Activated T-cell treated with anti-CD3 and anti-CD28 coated beads, Interleukin-2, amount 50 U/mL, for 4 hours (primary cell): ENCODE measurements at regions not wholly inside any gene's neighbourhood (a gene's known extent, or its start where the extent isn't known, plus 50 kb on each side); places are given as distances from the start of the nearest gene placed in this dataset.
A peak's percentile ranks its signal among the peaks of the same experiment; 100 is the strongest.

Source experiments
- ATAC-seq, 2 donors: fragments of 200-7000 bp; cut with Tn5 transposase; one replicate each; pipeline ENCODE4 v1.10.0; 2021
- DNase-seq: peaks from one replicate; pipeline ENCODE4 v3.0.0-alpha.2; 2020
- H3K27me3 Mint-ChIP-seq: one replicate; pipeline ENCODE4 v1.8.0; 2021; ENCODE audit warnings: low read depth, mixed read lengths
- H3K36me3 Mint-ChIP-seq: one replicate; pipeline ENCODE4 v1.8.0; 2022; ENCODE audit warnings: mixed read lengths; ENCODE audit not compliant: insufficient read depth
- H3K4me1 Mint-ChIP-seq: one replicate; pipeline ENCODE4 v1.8.0; 2021; ENCODE audit warnings: low read depth, mixed read lengths
- H3K4me3 Mint-ChIP-seq: one replicate; pipeline ENCODE4 v1.8.0; 2021; ENCODE audit warnings: mild to moderate bottlenecking, moderate library complexity, mixed read lengths
- H3K9me3 Mint-ChIP-seq: one replicate; pipeline ENCODE4 v1.8.0; 2021; ENCODE audit warnings: mixed read lengths

DNA sequence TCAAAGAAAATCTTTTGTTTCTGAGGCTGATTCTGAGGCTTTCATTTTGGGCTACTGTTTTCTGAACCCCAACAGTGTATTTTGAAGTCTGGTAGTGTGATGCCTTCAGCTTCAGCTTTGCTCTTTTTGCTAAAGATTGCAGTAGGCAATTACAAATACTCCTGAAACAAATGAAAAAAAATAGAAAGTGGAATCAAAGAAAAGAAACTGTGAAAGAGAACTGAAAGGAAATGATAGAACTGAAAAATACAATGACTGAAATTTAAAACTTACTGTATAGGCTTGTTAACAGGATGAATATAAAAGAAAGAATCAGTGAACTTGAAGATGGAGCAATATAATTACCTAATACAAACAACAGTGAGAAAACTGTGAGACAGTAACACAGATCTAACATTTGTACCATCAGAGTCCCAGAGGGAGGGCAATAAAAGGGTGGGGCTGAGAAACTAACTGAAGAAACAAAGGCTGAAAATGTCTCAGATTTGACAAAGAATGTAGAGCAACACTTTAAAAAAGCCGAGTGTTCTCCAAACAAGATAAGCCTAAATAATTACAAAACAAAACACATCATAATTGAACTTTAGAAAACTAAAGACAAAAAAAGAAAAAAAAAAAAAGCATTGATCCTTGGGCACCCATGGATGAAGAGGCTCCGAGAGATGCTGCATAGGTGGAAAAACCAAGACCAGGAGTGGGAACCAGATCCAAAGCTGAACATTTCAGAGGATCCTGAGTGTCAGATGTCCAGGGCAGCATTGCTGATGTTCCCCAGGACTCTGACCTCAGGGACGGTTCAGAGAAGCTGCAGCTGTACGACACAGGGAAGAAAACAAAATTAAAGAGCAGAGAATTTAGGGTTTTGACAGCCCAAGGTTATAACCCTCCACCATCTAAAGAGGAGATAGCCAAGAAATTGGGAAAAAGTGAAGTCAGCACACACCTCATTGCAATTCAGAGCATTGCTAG is 223.2 kb upstream of the IGFBP3 start:
- Mint-ChIP-seq H3K9me3 (no peaks in the 10 kb centered on the region), H3K4me1 (no peaks in the 10 kb centered on the region), H3K4me3 (no peak overlapping the region), H3K27me3 (no peaks in the 10 kb centered on the region), H3K36me3 (no peaks in the 10 kb centered on the region)
- DNase-seq = no peak
- ATAC-seq = no peak

DNA sequence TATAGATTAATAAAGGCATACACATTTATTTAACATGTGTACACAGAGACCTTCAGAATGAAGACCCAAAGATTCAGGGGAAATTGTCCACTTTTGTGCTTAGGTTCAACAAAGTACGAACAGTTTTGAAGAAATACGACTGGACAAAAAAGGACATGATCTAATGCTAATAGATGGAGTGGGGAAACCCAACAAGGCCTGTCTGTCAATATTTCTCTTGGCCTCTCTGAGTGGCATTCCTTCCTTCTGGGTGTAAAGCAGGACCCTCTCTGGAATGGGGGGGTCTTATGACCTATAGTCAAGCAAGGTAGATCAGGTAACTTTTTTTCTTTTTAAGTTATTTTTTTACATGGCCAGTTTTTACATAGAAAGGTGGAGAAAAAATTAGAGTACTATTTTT is 222.3 kb upstream of the IGFBP3 start:
- no peak overlapping the region for H3K4me3 Mint-ChIP-seq
- no peaks in the 10 kb centered on the region for H3K9me3 Mint-ChIP-seq
- no peaks in the 10 kb centered on the region for H3K36me3 Mint-ChIP-seq
- H3K4me1 Mint-ChIP-seq = no peaks in the 10 kb centered on the region
- no peak for ATAC-seq
- DNase-seq = no peak
- H3K27me3 Mint-ChIP-seq = no peaks in the 10 kb centered on the region

DNA sequence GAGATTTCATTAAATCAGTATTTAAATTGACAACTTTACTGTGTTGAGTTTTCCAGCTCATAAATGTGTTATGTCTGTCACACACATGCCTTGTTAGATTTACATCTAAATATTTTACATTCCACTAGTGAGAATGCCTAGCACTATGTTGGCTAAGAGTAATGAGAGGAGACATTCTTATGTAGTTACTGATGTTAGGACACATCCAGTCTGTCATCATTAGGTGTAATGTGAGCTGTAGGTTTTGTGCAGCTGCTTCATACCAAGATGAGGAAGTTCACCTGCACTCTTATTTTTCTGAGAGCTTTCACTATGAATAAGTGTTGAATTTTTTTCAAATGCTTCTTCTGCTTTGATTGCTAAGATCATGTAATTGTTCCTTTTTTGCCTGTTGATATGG is 218.0 kb upstream of the IGFBP3 start:
- Mint-ChIP-seq H3K27me3 (no peaks in the 10 kb centered on the region), H3K4me1 (no peaks in the 10 kb centered on the region), H3K4me3 (no peak overlapping the region), H3K9me3 (no peaks in the 10 kb centered on the region), H3K36me3 (no peaks in the 10 kb centered on the region)
- DNase-seq (no peak), ATAC-seq (no peak)

DNA sequence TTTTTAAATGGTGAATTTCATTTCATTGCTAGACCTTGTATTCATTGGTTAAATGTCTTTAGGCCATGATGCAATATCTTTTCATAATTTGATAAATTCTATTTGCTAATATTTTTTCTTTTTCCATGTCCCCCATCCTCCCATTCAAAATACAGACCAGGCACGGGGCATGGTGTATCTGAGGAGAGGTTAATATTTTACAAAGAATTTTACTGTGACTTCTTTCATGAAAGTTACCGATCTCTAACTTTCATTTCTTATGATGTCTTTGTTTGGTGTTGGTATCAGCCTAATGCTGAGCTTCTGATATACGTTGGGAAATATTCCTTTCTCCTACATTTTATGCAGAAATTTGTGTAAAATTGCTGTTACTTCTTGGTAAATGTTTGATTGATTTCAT is 216.7 kb upstream of the IGFBP3 start:
- Mint-ChIP-seq H3K4me3 (no peak overlapping the region), H3K4me1 (no peaks in the 10 kb centered on the region), H3K27me3 (no peaks in the 10 kb centered on the region), H3K9me3 (peaks cover 4% of the 10 kb centered on the region), H3K36me3 (no peaks in the 10 kb centered on the region)
- ATAC-seq (no peak), DNase-seq (no peak)

DNA sequence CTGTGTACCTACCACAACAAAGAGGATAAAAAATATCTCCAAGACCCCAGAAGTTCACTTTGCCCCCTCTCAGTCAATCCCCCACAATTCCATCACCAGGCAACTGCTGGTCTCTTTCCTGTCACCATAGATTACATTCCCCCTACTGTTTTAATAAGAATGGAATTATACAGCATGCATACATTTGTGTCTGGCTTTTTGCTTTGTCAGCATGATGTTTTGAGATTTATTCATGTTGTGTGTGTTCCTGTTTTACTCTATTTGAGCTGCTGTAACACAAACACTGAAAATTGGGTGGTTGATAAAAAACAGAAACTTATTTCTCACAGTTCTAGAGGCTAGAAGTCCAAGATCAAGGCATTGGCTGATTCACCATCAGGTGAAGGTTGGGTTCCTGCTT is 214.5 kb upstream of the IGFBP3 start:
- DNase-seq (no peak), ATAC-seq (no peak)
- Mint-ChIP-seq H3K27me3 (no peaks in the 10 kb centered on the region), H3K4me3 (no peak overlapping the region), H3K4me1 (no peaks in the 10 kb centered on the region), H3K36me3 (no peaks in the 10 kb centered on the region), H3K9me3 (peaks cover 4% of the 10 kb centered on the region)

DNA sequence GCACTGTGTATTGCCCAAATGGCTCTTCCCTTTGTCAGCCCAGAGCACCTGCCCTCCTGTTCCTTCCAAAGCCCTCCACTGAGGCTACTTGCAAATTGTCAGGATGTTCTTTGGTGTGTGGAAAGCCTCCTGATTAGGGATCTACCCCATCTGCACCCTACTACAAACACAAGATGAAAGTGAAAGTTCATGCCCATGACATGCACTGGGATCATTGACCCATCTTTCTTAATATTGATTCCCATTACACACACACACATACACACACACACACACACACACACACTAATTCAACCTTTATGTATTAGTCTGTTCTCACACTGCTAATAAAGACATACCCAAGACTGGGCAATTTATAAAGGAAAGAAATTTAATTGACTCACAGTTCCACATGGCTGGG is 213.7 kb upstream of the IGFBP3 start:
- Mint-ChIP-seq H3K27me3 (no peaks in the 10 kb centered on the region), H3K9me3 (peaks cover 4% of the 10 kb centered on the region), H3K4me1 (no peaks in the 10 kb centered on the region), H3K36me3 (no peaks in the 10 kb centered on the region), H3K4me3 (no peak overlapping the region)
- ATAC-seq (no peak), DNase-seq (no peak)

DNA sequence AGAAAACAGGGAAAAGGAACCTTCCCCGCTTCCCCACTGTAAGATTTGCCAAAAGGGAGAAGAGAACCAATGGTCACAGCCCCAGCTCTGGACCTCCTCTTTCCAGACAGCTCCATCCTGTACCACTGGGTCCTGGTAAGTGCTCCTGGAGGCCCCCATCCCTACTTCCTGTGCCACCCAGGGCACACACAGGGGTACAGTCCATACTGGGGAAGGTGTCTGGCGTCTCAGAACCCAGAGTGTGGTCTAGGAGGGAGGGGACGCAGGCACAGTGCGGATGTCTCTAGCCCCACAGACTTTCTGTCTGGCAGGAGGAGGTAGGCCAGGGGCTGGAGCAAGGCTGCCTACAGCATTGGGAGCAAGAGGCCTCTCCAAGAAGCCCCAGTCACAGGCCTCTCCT is 213.3 kb upstream of the IGFBP3 start:
- Mint-ChIP-seq H3K27me3 (no peaks in the 10 kb centered on the region), H3K4me3 (no peak overlapping the region), H3K36me3 (no peaks in the 10 kb centered on the region), H3K4me1 (no peaks in the 10 kb centered on the region), H3K9me3 (peaks cover 4% of the 10 kb centered on the region)
- ATAC-seq (peak in 1 of 2 donors; percentile 14), DNase-seq (no peak)

DNA sequence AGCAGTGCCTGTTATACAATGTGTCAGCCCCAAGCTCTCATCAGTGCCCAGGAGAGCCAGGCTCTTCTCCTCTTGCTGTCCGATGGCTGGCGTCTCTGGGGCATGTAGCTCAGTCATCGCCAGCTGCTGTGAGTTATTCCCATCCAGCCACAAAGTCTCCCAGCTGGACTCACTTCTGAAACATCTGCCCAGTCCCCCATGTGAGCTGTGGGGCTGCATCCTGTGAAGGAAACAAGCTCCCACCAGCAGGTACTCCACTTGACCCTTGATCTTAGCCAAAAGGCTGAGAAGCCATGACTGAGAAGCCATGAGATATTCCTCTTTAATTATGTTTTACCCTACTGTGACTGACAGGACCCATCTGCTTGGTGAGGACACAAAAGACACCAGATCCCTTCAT is 212.7 kb upstream of the IGFBP3 start:
- H3K9me3 Mint-ChIP-seq = peaks cover 4% of the 10 kb centered on the region
- ATAC-seq (no peak), DNase-seq (no peak)
- H3K4me1 Mint-ChIP-seq = no peaks in the 10 kb centered on the region
- no peaks in the 10 kb centered on the region for H3K36me3 Mint-ChIP-seq
- no peak overlapping the region for H3K4me3 Mint-ChIP-seq
- no peaks in the 10 kb centered on the region for H3K27me3 Mint-ChIP-seq

DNA sequence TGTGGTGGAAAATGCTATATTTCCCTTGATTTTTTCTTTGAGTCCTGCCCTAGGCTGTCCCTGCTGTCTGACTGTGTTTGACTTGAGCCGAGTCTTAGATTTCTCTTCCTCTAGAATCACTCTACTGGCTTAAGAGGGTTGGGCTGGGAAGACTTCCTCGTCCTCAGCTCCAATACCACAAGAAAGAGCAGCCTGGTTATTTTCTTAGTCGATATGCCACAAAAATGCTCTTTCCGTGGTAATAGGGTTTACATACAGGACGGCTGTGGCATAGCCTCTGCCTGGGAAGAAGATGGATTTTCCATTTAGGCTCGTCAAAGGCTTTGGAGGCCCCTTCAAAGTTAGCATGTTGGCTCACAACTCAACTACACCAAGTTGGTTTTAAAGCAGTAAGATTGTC is 212.0 kb upstream of the IGFBP3 start:
- Mint-ChIP-seq H3K4me3 (no peak overlapping the region), H3K4me1 (no peaks in the 10 kb centered on the region), H3K36me3 (no peaks in the 10 kb centered on the region), H3K27me3 (no peaks in the 10 kb centered on the region), H3K9me3 (peaks cover 4% of the 10 kb centered on the region)
- DNase-seq (no peak), ATAC-seq (no peak)

DNA sequence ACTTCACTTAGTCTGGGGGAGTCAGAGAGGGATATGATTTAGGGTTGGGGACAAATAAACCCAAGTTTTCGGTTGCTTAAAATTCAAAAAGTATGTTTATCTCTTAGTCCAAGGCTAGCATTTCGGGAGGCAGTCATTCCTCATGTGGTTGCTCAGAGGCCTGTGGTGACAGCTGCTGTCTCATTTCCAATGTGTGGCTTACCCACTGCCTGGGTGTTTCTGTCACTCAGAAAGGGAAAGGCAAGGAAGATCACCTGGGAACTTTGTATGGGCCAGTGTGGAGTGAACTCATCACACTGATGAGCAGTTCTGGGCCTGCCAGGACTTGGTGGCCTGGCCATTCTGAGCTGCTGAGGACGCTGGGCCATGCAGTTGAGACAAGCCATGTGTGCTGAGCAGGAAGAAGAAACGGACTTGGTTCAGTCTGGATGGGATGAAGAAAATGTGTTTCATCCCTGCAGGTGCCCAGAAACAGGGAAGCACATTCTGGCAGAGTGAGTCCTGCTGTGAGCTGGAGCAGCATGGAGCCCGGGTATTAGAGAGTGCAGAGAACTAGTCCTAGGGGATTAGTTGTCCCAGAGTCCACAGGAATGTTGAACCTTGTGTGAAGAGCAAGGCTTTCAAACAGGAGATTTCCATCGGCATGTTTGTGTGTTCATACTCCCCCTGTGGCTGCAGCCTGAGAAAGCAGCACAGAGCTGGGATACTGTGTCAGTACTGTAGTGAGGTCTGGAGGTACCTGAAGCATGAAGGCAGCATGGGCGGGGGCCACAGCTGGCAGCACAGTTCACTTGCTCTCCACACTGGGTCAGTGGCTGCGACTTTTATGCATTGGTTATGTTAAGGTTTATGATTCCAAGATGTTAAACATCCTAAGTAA is 211.1 kb upstream of the IGFBP3 start:
- Mint-ChIP-seq H3K36me3 (no peaks in the 10 kb centered on the region), H3K27me3 (no peaks in the 10 kb centered on the region), H3K4me3 (no peak overlapping the region), H3K4me1 (no peaks in the 10 kb centered on the region), H3K9me3 (peaks cover 4% of the 10 kb centered on the region)
- peak in 1 of 2 donors; percentile 18 for ATAC-seq
- DNase-seq = no peak

DNA sequence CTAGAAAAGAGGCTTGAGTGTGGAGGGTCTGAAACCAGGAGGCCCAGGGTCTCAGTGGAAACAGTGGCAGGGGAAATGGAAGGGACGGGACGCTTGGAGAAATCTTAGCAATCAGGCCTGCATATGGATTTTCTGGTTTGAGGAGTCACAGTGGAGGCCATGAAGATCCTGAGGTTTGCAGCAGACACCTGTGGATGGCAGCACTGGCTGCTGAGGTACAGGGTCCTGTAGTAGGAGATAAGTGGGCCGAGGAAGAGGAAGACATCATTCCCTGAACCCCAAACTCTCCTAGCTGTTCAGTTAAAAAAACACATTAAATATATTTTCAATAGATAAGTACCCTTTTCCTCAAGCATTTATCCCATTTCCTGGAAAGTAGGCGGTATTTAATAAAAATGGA is 208.8 kb upstream of the IGFBP3 start:
- DNase-seq = no peak
- Mint-ChIP-seq H3K4me3 (no peak overlapping the region), H3K36me3 (no peaks in the 10 kb centered on the region), H3K4me1 (no peaks in the 10 kb centered on the region), H3K27me3 (no peaks in the 10 kb centered on the region), H3K9me3 (peaks cover 4% of the 10 kb centered on the region)
- no peak for ATAC-seq

DNA sequence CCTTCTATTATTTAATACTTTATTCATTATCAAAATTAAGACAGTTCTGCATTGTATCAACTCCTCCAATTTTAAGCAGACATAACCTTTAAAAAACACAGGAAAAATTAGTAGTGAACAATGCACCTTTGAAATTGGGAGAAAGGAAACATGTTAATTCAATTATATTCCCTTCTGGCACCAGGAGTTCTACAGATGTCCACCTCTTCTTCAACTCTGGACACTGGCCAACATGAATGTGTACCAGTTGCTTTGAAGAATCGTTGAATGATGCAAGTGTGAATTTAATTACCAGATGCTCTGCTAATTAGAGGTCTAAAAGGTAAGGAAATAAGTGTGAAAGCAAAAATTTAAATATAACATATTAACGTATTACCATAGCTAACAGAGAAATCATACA is 206.7 kb upstream of the IGFBP3 start:
- DNase-seq (no peak), ATAC-seq (no peak)
- Mint-ChIP-seq H3K36me3 (no peaks in the 10 kb centered on the region), H3K4me1 (no peaks in the 10 kb centered on the region), H3K4me3 (no peak overlapping the region), H3K9me3 (no peaks in the 10 kb centered on the region), H3K27me3 (peaks cover 2% of the 10 kb centered on the region)

DNA sequence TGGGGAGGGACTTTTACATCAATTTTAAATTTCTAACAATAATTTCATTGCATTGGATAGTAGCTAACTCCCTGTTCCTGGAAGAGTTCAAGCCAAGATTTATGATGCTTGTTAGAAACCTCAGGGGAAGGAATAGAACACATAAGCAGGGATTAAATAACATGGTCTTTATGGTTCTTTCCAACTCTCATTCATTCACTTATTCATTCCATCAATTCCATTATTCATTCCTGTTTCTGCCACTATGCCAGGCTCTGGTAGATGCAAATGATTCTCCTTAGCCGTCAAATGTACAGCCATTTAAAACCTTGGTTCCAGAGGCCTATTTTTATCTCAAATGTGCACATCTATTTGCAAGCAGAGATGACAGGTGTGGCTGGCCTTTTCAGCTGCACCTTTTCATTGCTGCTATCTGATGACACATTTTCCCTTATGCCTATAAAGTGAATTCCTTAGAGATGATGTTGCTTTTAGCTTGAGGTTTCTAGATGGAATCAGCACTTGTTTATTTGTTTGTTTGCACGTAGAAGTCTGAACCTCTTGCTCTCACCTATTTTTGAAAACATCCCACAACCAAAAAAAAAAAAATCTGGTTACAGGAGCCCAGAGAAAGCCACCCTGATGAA is 205.7 kb upstream of the IGFBP3 start:
- ATAC-seq (no peak), DNase-seq (no peak)
- H3K4me1 Mint-ChIP-seq = no peaks in the 10 kb centered on the region
- peaks cover 2% of the 10 kb centered on the region for H3K27me3 Mint-ChIP-seq
- no peaks in the 10 kb centered on the region for H3K9me3 Mint-ChIP-seq
- H3K36me3 Mint-ChIP-seq = no peaks in the 10 kb centered on the region
- no peak overlapping the region for H3K4me3 Mint-ChIP-seq

DNA sequence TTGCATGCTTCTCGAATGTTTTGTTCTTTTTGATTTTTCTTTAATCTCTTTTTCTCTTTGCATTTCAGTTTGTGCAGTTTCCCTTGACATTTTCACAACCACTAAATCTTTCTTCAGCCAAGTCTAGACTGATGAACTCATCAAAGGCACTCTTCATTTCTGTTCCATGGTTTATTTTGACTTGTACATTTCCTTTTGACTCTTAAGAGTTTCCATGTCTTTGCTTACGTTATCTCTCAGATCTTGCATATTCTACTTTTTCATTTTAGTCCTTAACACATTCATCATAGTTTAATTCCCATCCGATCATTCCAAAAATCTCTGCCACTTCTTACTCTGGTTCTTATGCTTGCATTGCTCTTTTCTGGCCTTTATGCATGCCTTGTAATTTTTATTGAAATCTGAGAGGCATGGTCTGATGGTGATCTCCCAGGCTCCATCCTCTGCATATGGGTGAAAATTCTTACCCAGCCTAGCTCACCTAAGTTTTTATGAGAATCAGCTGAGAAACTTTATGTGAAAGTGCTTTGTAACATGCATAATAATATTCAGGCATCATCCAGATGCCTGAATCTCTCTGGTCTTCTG is 202.8 kb upstream of the IGFBP3 start:
- ATAC-seq = no peak
- no peak for DNase-seq
- Mint-ChIP-seq H3K4me3 (no peak overlapping the region), H3K4me1 (no peaks in the 10 kb centered on the region), H3K9me3 (no peaks in the 10 kb centered on the region), H3K27me3 (peaks cover 2% of the 10 kb centered on the region), H3K36me3 (no peaks in the 10 kb centered on the region)
